ENCODE measurements at regions not wholly inside any gene's neighbourhood (a gene's known extent, or its start where the extent isn't known, plus 50 kb on each side); places are given as distances from the start of the nearest gene placed in this dataset.

DNA sequence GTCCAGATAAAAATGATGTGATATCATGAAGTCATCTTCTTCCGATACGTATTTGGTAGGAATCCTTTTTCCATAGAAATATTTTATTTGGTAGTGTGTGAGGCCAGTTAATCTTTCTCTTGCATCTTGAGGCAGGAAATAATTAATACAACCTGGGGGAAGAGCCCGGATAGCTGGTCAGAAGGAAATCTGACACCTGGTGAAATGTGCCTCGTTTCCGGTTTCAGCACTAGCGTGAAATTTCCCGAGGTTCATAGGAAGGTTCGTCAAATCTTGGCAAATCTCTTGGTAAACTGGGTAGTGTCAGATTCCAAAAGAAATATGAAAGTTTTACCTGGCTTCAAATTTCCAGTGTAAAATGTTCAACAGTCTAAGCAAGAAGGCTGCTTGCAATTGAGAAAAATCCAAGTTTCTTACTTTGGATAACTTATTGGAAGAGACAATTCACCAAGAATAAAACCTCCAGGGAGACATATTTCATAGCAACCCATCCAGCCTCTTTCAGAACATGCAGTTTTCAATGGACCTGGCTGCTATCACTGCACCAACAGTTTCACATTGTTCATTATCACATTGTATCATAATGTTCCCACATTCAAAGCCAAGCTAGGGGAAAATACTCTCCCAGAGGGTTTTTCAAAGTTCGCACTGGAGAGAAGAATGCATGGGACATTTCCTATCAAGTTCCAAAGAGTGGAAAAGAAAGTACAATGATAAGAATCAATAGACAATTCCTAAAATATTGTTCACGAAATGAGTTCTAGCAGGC is 454.5 kb upstream of the CITED2 start:
- H3K27ac ChIP-seq = no peak overlapping the region
- H3K36me3 ChIP-seq (replicated peaks in 1 of 2) = no peaks in the 10 kb centered on the region
- no peak overlapping the region for H3K4me3 ChIP-seq
- H3K9me3 ChIP-seq (replicated peaks in 1 of 3) = no peaks in the 10 kb centered on the region
- H3K4me1 ChIP-seq (replicated peaks in 1 of 2) = no peaks in the 10 kb centered on the region
- TF ChIP-seq, protein P1, sequence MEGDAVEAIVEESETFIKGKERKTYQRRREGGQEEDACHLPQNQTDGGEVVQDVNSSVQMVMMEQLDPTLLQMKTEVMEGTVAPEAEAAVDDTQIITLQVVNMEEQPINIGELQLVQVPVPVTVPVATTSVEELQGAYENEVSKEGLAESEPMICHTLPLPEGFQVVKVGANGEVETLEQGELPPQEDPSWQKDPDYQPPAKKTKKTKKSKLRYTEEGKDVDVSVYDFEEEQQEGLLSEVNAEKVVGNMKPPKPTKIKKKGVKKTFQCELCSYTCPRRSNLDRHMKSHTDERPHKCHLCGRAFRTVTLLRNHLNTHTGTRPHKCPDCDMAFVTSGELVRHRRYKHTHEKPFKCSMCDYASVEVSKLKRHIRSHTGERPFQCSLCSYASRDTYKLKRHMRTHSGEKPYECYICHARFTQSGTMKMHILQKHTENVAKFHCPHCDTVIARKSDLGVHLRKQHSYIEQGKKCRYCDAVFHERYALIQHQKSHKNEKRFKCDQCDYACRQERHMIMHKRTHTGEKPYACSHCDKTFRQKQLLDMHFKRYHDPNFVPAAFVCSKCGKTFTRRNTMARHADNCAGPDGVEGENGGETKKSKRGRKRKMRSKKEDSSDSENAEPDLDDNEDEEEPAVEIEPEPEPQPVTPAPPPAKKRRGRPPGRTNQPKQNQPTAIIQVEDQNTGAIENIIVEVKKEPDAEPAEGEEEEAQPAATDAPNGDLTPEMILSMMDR (IDR thresholded peaks at IDR 0.05) = no peak
- no peak for TF ChIP-seq POLR2A (IDR thresholded peaks at IDR 0.05)
- 78 to 90% (median 85%) methylated on average over 10 of the region's 10 CpGs for WGBS, 4 donors
- intact Hi-C loops (cut with DNase I) = no loop called here
- no peak for DNase-seq
- H3K27me3 ChIP-seq = no peaks in the 10 kb centered on the region

DNA sequence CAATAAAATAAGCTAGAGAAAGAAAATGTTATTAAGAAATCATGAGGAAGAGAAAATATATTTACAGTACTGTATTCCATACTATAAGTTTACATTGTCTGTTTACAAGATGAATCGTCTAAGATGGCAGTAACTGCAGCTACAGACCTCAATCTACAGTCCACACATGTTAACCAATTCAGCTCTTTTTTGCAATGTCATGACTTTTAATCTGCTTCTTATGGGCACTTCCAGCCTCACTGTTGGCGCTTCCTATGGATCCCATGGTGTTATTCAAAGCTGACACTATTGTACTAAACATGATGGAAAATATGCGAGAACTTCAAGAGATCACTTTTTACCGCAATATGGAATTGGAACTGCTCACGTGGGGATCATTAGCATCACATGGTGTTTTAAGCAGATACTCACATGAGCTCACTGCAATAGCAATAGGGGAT is 451.5 kb upstream of the CITED2 start:
- intact Hi-C loops (cut with DNase I) = no loop called here
- no peaks in the 10 kb centered on the region for H3K4me1 ChIP-seq (replicated peaks in 1 of 2)
- H3K4me3 ChIP-seq = no peak overlapping the region
- H3K27ac ChIP-seq = no peak overlapping the region
- H3K36me3 ChIP-seq (replicated peaks in 1 of 2) = no peaks in the 10 kb centered on the region
- TF ChIP-seq POLR2A (IDR thresholded peaks at IDR 0.05) = no peak
- TF ChIP-seq, protein P1 (IDR thresholded peaks at IDR 0.05) = no peak
- H3K9me3 ChIP-seq (replicated peaks in 1 of 3) = no peaks in the 10 kb centered on the region
- no peak for DNase-seq
- WGBS, 4 donors = 93 to 96% (median 93%) methylated on average over 5 of the region's 5 CpGs
- H3K27me3 ChIP-seq = no peaks in the 10 kb centered on the region

GRCh38 chr6:139824864-139825263 is 450.4 kb upstream of the CITED2 start:
- intact Hi-C loops (cut with DNase I) = no loop called here
- TF ChIP-seq, protein P1 (IDR thresholded peaks at IDR 0.05) = no peak
- TF ChIP-seq POLR2A (IDR thresholded peaks at IDR 0.05) = no peak
- H3K27me3 ChIP-seq = no peaks in the 10 kb centered on the region
- H3K9me3 ChIP-seq (replicated peaks in 1 of 3) = no peaks in the 10 kb centered on the region
- H3K4me1 ChIP-seq (replicated peaks in 1 of 2) = peaks cover 2 to 3% of the 10 kb centered on the region in 2 donors
- WGBS, 4 donors = 97 to 100% (median 98%) methylated on average over 2 of the region's 2 CpGs
- DNase-seq = no peak
- no peaks in the 10 kb centered on the region for H3K36me3 ChIP-seq (replicated peaks in 1 of 2)
- no peak overlapping the region for H3K4me3 ChIP-seq
- H3K27ac ChIP-seq = no peak overlapping the region

- TF ChIP-seq, protein P1 (IDR thresholded peaks at IDR 0.05) = no peak
- TF ChIP-seq POLR2A (IDR thresholded peaks at IDR 0.05) = no peak
- Histone ChIP-seq H3K36me3 (replicated peaks in 1 of 2) (no peaks in the 10 kb centered on the region), H3K27ac (no peak overlapping the region), H3K27me3 (no peaks in the 10 kb centered on the region), H3K9me3 (replicated peaks in 1 of 3) (no peaks in the 10 kb centered on the region), H3K4me3 (no peak overlapping the region), H3K4me1 (replicated peaks in 1 of 2) (peaks cover 7 to 9% of the 10 kb centered on the region in 2 donors)
- intact Hi-C loops (cut with DNase I) = no loop called here
- DNase-seq = no peak
- 55 to 76% (median 70%) methylated on average over 1 of the region's 1 CpG for WGBS, 4 donors
These were observed 449.3 kb upstream of the CITED2 start for GRCh38 chr6:139823808-139824126.
